Effector memory CD4-positive, alpha-beta T cell (primary cell): ENCODE measurements at regions not wholly inside any gene's neighbourhood (a gene's known extent, or its start where the extent isn't known, plus 50 kb on each side); places are given as distances from the start of the nearest gene placed in this dataset.

Source experiments
- DNase-seq, 3 donors: peaks; one replicate each; pipeline ENCODE4 v3.0.0-alpha.2; 2020
- H3K27ac ChIP-seq: 2 replicates; pipeline ENCODE4 v1.7.0; 2013; ENCODE audit warnings: mild to moderate bottlenecking, low read length, moderate library complexity; ENCODE audit not compliant: insufficient read depth, poor library complexity, severe bottlenecking
- H3K27me3 ChIP-seq: replicated peaks from 2 replicates; pipeline ENCODE4 v1.7.0; 2013; ENCODE audit warnings: mild to moderate bottlenecking, low read length; ENCODE audit not compliant: insufficient read depth, control insufficient read depth, poor library complexity, severe bottlenecking
- H3K36me3 ChIP-seq: 2 replicates; pipeline ENCODE4 v1.7.0; 2013; ENCODE audit warnings: mild to moderate bottlenecking, low read length, moderate library complexity; ENCODE audit not compliant: control insufficient read depth, insufficient read depth
- H3K4me1 ChIP-seq: 2 replicates; pipeline ENCODE4 v1.7.0; 2013; ENCODE audit warnings: low read length, mild to moderate bottlenecking; ENCODE audit not compliant: control insufficient read depth, insufficient read depth, poor library complexity, severe bottlenecking
- H3K4me3 ChIP-seq: 2 replicates; pipeline ENCODE4 v1.7.0; 2013; ENCODE audit warnings: low read length, low read depth, mild to moderate bottlenecking; ENCODE audit not compliant: insufficient read depth, poor library complexity, severe bottlenecking
- H3K9me3 ChIP-seq: 2 replicates; pipeline ENCODE4 v1.7.0; 2013; ENCODE audit warnings: mild to moderate bottlenecking, low read length, moderate library complexity; ENCODE audit not compliant: control insufficient read depth

DNA sequence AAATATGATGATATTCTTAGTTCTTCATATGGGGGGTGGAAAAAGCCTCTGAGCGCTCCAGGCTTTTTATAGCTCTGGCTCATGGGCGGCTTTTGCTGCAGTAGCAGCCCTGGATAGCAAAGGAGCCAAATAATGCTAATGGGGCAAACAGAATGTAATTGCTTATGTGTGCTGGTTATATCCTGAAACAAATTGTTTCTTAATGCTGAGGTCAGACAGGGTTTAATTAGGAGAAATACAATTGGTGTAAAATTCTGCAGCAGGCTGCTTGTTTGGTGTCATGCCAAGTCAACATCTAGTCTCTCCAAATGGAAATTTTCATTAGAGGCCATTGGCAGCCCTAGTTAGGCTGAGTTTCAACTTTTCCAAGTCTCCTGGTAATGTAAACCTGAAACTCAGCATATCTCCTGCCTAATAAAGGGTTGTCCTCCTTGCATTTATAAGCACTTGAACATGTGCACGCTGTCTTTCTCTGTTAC lies 530.1 kb upstream of the NOX3 start:
- H3K36me3 ChIP-seq = no peaks in the 10 kb centered on the region
- no peak overlapping the region for H3K4me3 ChIP-seq
- no peaks in the 10 kb centered on the region for H3K4me1 ChIP-seq
- H3K27me3 ChIP-seq = no peaks in the 10 kb centered on the region
- H3K27ac ChIP-seq = no peak overlapping the region
- DNase-seq = no peak
- no peaks in the 10 kb centered on the region for H3K9me3 ChIP-seq

DNA sequence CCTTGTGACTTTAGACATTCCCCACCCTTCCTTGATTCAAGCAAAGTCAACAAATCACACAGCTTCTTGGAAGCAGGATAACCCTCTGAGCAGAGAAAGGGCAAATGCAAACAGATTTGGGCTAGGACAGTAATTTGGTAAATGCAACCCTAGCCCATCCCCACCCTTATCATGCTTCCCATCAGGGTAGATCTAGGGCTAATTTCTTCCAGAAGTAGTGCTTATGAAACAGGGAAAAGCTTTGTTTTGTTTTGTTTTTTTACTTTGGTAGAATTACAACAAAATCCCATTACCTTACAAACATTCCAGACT lies 525.1 kb upstream of the NOX3 start:
- Histone ChIP-seq H3K27me3 (no peaks in the 10 kb centered on the region), H3K9me3 (no peaks in the 10 kb centered on the region), H3K4me1 (no peaks in the 10 kb centered on the region), H3K27ac (no peak overlapping the region), H3K4me3 (no peak overlapping the region), H3K36me3 (no peaks in the 10 kb centered on the region)
- no peak for DNase-seq

DNA sequence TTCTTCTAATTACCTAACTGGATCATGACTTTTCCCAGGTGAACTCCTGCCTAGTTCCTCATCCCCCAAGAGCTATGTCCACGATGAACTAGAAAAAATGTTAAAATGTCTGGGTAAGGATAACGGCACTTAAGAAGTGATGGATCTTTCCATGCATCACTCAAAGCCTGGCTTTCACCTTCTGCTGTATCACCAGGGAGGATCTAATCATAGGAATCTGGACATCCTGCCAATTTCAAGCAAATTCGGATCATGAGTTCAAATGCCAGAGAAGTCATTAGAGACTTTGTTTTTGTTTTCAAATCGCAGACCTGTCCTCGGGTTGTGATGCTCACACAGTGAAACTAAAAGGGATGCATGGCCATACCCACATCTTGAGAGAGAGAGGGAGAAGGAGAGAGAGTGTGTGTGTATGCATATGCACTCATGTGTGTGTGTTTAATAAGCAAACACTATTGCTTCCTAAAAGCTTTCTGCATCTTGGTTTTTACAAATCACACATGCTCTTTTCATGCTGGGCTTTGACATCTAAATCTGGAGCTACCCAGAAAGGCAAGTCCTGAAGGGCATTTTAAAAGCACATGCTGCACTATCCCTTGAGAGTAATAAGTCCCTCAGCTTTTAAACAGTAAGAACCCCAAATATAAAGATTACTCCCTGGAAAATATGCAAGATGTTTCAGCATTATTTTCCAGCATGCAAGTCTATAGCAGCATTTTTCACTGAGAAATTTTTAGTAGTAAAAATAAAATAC lies 524.6 kb upstream of the NOX3 start:
- H3K4me1 ChIP-seq = no peaks in the 10 kb centered on the region

DNA sequence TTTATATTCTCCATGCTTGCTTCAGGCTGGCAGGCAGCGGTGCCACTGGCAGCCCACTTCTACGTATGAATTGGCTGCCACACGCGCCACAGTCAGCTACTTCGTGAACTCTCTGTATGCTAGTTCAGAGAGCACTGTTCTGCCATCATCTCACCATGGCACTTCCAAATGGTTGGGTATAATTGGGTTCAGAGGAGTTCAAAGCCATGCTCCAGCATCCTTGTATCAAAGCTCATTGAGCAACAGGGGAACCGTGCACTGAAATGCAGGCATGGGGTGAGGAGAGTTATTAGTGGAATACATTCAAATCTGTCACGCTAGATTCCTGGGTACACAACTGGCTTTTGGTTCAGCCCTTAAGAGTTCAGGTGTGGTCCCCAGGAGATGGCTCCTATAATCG lies 519.9 kb upstream of the NOX3 start:
- H3K36me3 ChIP-seq = no peaks in the 10 kb centered on the region
- no peaks in the 10 kb centered on the region for H3K9me3 ChIP-seq
- H3K4me3 ChIP-seq = no peak overlapping the region
- no peak overlapping the region for H3K27ac ChIP-seq
- H3K4me1 ChIP-seq = no peaks in the 10 kb centered on the region
- no peaks in the 10 kb centered on the region for H3K27me3 ChIP-seq
- no peak for DNase-seq

More for the DNA sequence above, 524.6 kb upstream of the NOX3 start:
- H3K27ac ChIP-seq = no peak overlapping the region
- no peaks in the 10 kb centered on the region for H3K36me3 ChIP-seq
- no peak for DNase-seq
- H3K4me3 ChIP-seq = no peak overlapping the region
- no peaks in the 10 kb centered on the region for H3K9me3 ChIP-seq
- H3K27me3 ChIP-seq = no peaks in the 10 kb centered on the region

DNA sequence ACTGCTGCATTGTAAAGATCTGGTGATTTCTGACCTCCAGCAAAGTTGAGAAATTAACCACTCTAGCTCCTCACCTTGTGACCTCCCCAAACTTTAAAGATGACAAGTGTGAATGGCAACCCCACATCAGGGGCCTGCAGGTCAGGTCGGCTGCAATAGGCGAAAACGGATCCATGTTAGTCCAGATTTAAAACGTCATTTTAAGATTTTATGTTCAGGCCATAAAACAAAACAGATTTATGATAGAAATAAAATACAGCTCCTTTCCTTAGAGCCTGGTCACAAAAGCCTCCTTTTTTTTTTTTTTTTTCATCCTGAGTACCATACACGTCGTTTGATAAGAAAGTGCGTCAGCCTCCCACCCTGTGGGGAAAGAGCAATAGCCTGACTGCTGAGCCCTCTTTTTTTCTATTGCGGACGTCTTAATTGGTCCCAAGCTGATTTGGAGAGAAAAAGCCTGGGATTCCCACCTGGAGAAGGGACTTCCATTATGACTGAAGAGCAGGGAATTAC lies 519.2 kb upstream of the NOX3 start:
- Histone ChIP-seq H3K9me3 (no peaks in the 10 kb centered on the region), H3K27me3 (no peaks in the 10 kb centered on the region), H3K27ac (no peak overlapping the region), H3K36me3 (no peaks in the 10 kb centered on the region), H3K4me3 (no peak overlapping the region), H3K4me1 (no peaks in the 10 kb centered on the region)
- no peak for DNase-seq

DNA sequence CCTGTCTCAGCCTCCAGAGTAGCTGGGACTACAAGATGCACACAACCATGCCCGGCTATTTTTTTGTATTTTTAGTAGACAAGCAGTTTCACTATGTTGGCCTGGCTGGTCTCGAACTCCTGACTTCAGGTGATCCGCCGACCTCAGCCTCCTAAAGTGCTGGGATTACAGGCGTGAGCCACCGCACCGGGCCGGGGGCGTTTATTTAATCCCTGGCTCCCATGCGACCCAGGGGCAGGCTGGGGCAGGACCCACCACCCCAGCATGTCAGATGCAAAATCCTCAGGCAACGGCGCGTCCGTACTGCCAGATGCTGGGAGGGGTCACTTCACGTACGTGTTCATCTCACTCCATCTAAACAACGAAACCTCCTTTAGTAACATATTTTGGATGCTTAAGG lies 518.7 kb upstream of the NOX3 start:
- Histone ChIP-seq H3K4me1 (no peaks in the 10 kb centered on the region), H3K27me3 (no peaks in the 10 kb centered on the region), H3K4me3 (no peak overlapping the region), H3K27ac (no peak overlapping the region), H3K9me3 (no peaks in the 10 kb centered on the region), H3K36me3 (no peaks in the 10 kb centered on the region)
- DNase-seq = no peak

DNA sequence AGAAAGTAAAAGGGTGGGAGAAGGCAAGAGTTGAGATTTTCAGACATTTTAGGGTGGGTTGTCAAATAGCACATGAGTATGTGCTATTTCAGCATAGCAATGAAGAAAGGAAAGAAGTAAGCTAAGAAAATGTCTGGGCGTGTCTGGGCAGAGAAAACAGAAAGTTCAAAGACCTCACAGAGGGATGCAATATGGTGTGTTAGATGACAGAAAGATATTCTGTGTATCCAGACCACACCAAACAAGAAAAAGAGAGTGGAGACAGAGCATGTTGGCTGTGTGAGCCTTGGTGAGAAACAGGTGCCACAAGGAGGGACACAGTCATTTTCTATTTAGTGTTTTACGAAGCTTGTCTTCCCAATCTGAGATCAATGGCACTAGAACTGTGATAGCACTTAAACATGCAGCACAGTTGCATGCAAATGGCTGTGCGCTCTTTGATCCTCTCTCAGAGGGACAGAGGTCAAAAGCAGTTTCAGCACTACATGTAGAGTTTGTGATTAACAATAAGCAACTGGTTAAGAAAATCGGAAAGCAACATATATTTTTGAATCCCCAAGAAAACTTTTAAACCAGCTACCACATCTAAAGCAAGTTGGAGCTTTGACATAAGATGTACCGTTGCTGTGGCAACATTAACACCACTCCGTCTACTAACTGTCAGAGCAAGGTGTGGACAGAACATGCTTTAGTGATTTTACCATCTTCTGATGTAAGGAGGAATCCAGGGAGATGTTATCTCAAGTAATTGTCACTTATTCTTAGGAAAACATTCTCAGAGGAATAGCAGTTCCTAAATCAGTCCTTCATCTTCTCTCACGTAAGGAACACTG lies 515.5 kb upstream of the NOX3 start:
- no peak overlapping the region for H3K4me3 ChIP-seq
- no peak for DNase-seq
- no peaks in the 10 kb centered on the region for H3K4me1 ChIP-seq
- no peaks in the 10 kb centered on the region for H3K9me3 ChIP-seq
- H3K27me3 ChIP-seq = no peaks in the 10 kb centered on the region
- no peak overlapping the region for H3K27ac ChIP-seq
- no peaks in the 10 kb centered on the region for H3K36me3 ChIP-seq

DNA sequence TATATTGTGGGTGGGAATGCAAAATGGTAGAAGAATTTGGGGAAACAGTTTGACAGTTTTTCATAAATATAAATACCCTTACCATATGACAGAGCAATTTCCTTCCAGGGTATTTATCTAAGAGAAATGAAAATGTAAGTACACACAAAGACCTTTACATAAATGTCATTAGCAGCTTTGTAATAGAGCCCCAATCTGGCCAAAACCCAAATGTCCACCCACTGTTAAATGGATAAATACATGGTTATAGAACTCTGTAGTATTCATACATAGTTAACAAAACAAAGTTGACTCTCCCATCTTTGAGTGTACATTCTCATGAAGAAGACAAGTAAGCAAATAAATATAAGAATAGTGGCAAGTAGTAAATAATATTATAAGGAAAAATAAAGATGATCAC lies 514.8 kb upstream of the NOX3 start:
- Histone ChIP-seq H3K4me3 (no peak overlapping the region), H3K27me3 (no peaks in the 10 kb centered on the region), H3K9me3 (no peaks in the 10 kb centered on the region), H3K27ac (no peak overlapping the region), H3K36me3 (no peaks in the 10 kb centered on the region), H3K4me1 (no peaks in the 10 kb centered on the region)
- no peak for DNase-seq

DNA sequence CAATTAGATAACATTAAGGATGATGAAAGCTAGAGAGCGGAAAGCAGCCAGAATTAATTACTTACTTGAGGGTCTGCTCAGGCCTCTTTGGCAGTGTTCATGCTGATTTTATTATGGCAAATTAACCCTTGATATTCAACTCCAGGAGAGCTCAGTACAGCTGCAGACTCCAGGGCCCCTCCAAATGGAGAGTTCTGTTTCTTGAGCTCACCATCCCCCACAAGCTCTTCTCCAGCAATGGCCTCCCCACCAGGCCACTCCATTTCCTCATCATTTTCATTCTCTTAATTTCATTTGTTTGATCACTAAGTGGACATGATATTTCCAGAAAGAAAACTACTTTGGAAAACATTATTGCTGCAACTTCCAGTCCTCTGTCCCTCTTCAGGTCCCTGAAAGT lies 513.3 kb upstream of the NOX3 start:
- DNase-seq = no peak
- no peak overlapping the region for H3K27ac ChIP-seq
- no peak overlapping the region for H3K4me3 ChIP-seq
- H3K36me3 ChIP-seq = no peaks in the 10 kb centered on the region
- H3K9me3 ChIP-seq = no peaks in the 10 kb centered on the region
- H3K4me1 ChIP-seq = no peaks in the 10 kb centered on the region
- no peaks in the 10 kb centered on the region for H3K27me3 ChIP-seq

DNA sequence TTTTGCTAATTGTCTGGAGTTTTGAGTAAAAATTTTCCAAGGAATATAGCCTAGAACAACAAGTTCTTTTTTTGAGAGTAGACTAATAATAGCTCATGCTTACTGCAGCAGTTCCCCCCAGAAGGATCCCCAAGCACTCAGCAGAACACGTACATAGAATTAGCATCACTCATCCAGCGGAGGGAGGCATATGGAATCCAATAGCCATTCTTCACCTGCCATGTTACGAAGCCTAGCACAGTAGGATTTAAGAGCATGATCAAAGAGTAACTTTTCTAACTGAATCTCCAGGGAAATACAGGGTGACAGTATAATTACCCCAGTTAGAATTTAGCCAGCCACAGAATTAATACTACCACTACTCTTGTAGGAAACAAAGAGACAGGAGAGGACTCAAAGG lies 511.7 kb upstream of the NOX3 start:
- Histone ChIP-seq H3K27ac (no peak overlapping the region), H3K4me3 (no peak overlapping the region), H3K36me3 (no peaks in the 10 kb centered on the region), H3K9me3 (no peaks in the 10 kb centered on the region), H3K4me1 (no peaks in the 10 kb centered on the region), H3K27me3 (no peaks in the 10 kb centered on the region)
- DNase-seq = no peak
